Urinary bladder (tissue), 3 donors: ENCODE measurements at regions not wholly inside any gene's neighbourhood (a gene's known extent, or its start where the extent isn't known, plus 50 kb on each side); places are given as distances from the start of the nearest gene placed in this dataset.

Experiments used
- DNase-seq: peaks from one replicate; pipeline ENCODE4 v3.0.0-alpha.2; 2015; ENCODE audit errors: extremely low spot score
- H3K27ac ChIP-seq: one replicate; pipeline ENCODE4 v1.5.1; 2013; ENCODE audit warnings: low read depth, mild to moderate bottlenecking, moderate library complexity
- H3K36me3 ChIP-seq: one replicate; pipeline ENCODE4 v1.6.1; 2013; ENCODE audit warnings: mild to moderate bottlenecking, moderate library complexity; ENCODE audit not compliant: insufficient read depth
- H3K4me1 ChIP-seq: one replicate; pipeline ENCODE4 v1.6.1; 2013; ENCODE audit warnings: mild to moderate bottlenecking, moderate library complexity; ENCODE audit not compliant: insufficient read depth
- H3K4me3 ChIP-seq: one replicate; pipeline ENCODE4 v1.5.1; 2013; ENCODE audit warnings: low read depth, low read length
- WGBS: extraction: QIAGEN DNeasy Blood & Tissue Kit; methylation state at CpG from one replicate; pipeline ENCODE4 v1.1.7; 2013; 5-methylcytosine and 5-hydroxymethylcytosine counted together
- donor health status: healthy with polysubstance abuse.
- donor health status: healthy.

DNA sequence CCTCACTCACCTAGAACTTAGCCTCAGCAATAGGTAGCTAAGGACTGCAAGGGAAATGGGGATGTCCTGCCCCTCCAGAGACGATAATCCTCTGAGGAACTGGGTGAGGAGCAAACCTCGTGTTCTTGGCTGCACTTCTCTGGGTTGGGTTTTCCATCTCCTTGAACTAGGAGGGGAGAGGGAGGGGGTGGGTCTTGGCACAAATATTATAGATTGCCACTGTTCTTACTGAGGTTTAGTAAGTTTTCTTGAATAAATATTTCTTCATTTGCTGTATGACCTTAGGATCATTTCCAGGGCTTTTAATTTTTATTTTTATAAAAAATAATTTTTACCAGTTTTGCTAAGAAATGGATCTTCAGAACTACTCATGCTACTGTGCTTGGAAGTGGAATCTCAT lies 406.7 kb upstream of the FZD8 start:
- H3K36me3 ChIP-seq: no peaks in the 10 kb centered on the region

DNA sequence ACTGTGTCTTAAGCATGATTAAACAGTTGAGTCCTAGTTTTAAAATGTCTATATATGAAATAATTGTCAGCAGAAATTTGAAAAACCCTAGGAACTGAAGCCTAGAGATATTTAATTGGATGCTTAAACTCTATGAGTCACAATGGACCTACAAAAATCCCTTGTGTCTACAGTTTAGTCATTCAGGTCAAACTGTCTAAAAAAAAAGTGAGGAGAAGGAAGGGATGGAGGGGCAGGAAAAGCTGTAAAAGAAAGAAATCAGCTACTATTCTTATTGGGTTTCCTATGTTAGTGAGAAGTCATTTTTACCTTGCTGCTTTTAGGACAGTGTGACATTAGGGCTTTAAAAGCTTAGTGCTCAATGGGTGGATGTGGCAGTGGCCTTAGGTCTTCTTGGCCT lies 406.1 kb upstream of the FZD8 start:
- no peak overlapping the region for H3K4me3 ChIP-seq
- no peaks in the 10 kb centered on the region for H3K36me3 ChIP-seq
- no peak for DNase-seq
- H3K4me1 ChIP-seq: no peaks in the 10 kb centered on the region
- H3K27ac ChIP-seq: no peak overlapping the region

More for the DNA sequence above, 406.7 kb upstream of the FZD8 start:
- Histone ChIP-seq H3K4me1 (no peaks in the 10 kb centered on the region), H3K4me3 (no peak overlapping the region), H3K27ac (no peak overlapping the region)
- no peak for DNase-seq
- 83% methylated on average over 2 of the region's 2 CpGs for WGBS

DNA sequence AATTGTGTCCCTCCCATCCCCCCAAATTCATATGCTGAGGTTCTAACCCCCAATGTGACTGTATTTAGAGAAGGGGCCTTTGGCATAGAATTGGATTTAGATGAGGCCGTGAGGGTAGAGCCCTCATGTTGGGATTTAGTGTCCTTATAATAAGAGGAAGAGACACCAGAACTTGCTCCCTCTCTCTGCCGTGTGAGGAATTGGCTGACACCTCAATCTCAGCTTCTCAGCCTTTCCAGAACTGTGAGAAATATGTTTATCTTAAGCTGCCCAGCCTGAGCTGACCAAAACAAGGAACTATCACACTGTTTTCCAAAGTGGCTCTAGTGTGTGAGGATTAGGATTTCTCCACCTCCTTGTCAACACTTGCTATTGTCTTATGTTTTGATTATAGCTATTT lies 400.0 kb upstream of the FZD8 start:
- 86% methylated on average over 2 of the region's 2 CpGs for WGBS
- Histone ChIP-seq H3K4me1 (no peaks in the 10 kb centered on the region), H3K4me3 (no peak overlapping the region), H3K36me3 (no peaks in the 10 kb centered on the region), H3K27ac (no peak overlapping the region)
- DNase-seq: no peak

DNA sequence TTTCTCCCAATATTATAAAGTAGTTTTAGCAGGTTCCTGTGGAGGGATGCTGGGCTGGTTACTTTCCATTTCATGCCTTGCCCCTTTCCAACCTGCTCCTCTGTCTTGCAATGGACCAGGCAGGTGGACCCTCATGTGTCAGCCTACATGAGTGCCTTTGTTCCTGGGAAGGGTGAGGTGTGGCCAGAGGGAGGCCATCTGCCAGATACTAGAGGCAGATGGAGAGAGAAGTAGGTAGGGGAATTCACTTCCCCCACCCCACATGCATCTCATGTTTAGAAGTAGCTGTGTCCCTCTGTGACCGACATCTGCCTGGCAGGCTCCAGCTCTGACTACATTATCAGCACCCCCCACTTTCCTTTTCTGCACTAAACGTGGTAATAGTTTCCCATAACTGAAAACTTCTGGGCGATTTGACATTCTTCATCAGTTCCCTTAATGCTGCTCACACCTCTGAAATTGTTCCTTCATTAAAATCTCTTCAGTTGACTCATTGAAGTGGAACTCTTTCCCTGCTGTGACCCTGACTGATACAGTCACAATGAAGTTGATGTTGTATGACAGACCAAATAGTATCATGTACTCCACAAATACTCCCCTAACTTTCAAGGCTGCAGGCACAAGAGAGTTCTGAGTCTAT lies 396.3 kb upstream of the FZD8 start:
- Histone ChIP-seq H3K36me3 (no peaks in the 10 kb centered on the region), H3K4me3 (no peak overlapping the region), H3K4me1 (no peaks in the 10 kb centered on the region), H3K27ac (no peak overlapping the region)
- DNase-seq: no peak
- 81% methylated on average over 3 of the region's 3 CpGs for WGBS

GRCh38 chr10:36036137-36036536 lies 394.0 kb upstream of the FZD8 start:
- no peak overlapping the region for H3K4me3 ChIP-seq
- DNase-seq: no peak
- H3K27ac ChIP-seq: no peak overlapping the region
- H3K36me3 ChIP-seq: no peaks in the 10 kb centered on the region
- H3K4me1 ChIP-seq: no peaks in the 10 kb centered on the region
- WGBS: 85% methylated on average over 5 of the region's 5 CpGs

DNA sequence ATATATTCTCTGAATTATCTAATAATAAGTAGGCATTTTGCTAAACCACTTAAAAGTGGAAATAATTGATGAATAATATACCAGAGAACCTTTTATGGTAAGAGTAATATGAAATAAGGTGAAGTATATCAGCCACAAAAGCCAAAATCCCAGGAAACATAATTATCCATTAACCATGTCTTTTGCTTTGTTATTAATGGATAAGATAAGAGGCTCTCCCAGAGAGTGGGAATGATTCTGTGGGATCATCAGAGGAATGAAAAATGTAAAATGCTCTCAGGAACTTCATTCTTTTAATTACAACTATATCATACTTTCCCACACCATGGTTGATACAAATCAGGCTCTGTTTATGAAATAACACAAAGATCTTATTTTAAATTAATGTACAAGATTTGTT lies 391.7 kb upstream of the FZD8 start:
- no peak for DNase-seq
- no peaks in the 10 kb centered on the region for H3K4me1 ChIP-seq
- no peak overlapping the region for H3K4me3 ChIP-seq

DNA sequence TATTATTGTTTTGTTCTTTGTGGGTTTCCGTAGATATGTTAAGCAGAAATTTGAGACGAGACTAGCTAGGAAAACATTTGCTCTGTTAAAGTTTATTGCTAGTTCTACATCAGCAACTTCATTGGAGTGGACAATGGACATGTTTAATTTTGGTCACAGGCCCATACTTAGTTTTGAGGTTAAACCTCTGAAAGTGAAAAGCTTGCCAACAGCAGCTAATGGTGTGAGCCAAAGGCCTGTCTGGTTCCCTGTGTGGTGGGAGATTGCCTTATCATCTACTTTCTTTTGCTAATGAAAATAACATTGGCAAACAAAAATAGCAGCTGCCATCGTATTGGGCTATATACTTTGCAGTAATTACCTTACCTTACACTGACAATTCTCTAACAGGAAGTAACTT lies 388.4 kb upstream of the FZD8 start:
- Histone ChIP-seq H3K36me3 (no peaks in the 10 kb centered on the region), H3K4me1 (no peaks in the 10 kb centered on the region), H3K27ac (no peak overlapping the region), H3K4me3 (no peak overlapping the region)
- 50% methylated on average over 3 of the region's 3 CpGs for WGBS
- no peak for DNase-seq

More for the DNA sequence above, 391.7 kb upstream of the FZD8 start:
- Histone ChIP-seq H3K36me3 (no peaks in the 10 kb centered on the region), H3K27ac (no peak overlapping the region)

DNA sequence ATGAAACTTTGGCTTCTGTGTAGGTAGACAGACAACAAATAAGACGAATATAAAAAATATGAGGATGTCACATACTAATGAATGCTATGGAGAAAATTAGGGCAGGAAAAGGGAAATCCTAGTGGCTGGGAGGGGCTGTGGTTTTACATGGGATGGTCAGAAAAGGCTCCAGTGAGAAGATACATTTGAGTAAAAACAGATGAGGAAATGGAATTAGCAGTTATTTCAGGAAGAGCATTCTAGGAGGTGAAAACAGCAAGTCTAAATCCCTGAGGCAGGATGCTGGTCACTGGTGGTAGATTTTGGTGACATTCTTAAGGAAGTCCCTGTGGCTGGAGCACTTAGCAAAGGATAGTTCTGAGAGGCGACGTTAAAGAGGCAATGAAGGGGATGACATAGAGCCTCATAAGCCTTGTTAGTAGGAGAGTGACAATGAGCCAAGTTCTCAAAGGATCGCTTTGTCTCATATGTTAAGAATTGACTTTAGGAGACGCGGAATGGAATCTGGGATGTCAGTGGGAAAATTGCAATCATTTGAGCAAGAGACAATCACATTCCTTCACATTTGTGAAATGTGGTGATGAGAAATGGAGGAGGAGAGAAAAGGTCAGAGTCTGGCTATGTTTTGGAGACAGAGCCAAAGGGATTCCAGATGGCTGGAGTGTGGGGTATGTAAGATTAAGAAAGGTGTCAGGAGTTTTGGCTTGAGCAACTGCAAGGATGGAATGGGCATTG lies 384.7 kb upstream of the FZD8 start:
- no peak overlapping the region for H3K4me3 ChIP-seq

GRCh38 chr10:36026081-36026480 lies 384.0 kb upstream of the FZD8 start:
- H3K4me3 ChIP-seq: no peak overlapping the region
- H3K36me3 ChIP-seq: no peaks in the 10 kb centered on the region
- H3K4me1 ChIP-seq: no peaks in the 10 kb centered on the region
- H3K27ac ChIP-seq: no peak overlapping the region
- WGBS: 91% methylated on average over 6 of the region's 6 CpGs
- DNase-seq: no peak

More for the DNA sequence above, 384.7 kb upstream of the FZD8 start:
- Histone ChIP-seq H3K4me1 (no peaks in the 10 kb centered on the region), H3K27ac (no peak overlapping the region), H3K36me3 (no peaks in the 10 kb centered on the region)
- 87% methylated on average over 6 of the region's 6 CpGs for WGBS
- DNase-seq: no peak

DNA sequence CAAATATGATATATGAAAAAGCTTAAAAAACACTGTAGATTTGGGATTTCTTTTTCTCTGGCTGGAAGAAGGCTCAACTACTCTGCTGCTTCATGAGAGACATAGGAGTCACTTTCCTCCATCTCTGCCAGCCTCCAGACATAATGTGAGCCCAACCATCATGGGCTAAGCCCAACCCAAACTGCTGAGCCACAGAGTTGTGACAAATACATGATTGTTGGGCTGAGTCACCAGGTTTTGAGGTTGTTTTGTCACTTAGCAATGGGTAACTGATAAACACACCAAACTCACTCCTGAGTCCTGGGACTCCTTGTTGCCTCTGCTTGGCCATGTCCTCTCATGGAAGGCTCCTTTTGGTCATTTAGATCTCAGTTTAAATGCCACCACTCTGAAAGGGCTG lies 381.8 kb upstream of the FZD8 start:
- Histone ChIP-seq H3K36me3 (no peaks in the 10 kb centered on the region), H3K4me3 (no peak overlapping the region), H3K4me1 (no peaks in the 10 kb centered on the region), H3K27ac (no peak overlapping the region)
- no peak for DNase-seq

DNA sequence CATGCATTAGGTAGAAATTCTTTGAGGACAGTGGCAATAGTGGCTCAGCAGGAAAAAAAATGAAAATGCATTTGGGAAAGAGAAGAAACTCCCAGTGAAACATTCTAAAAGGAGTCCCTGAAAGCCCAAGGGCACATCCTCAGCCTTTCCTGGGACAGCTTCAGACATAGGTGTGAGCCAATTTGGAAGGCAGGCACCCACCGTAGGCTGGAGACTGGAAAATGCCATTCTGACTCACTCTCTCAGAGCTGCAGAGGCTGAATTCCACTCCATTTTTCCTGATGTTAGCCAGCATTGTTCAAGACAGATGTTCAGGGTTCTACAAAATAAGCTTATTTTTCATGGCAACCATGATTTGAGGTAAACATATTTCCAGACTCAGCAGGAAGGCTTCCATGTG lies 379.0 kb upstream of the FZD8 start:
- no peak overlapping the region for H3K27ac ChIP-seq
- 2% methylated on average over 1 of the region's 1 CpG for WGBS
- H3K4me3 ChIP-seq: no peak overlapping the region
- H3K4me1 ChIP-seq: no peaks in the 10 kb centered on the region
- H3K36me3 ChIP-seq: no peaks in the 10 kb centered on the region
- no peak for DNase-seq

DNA sequence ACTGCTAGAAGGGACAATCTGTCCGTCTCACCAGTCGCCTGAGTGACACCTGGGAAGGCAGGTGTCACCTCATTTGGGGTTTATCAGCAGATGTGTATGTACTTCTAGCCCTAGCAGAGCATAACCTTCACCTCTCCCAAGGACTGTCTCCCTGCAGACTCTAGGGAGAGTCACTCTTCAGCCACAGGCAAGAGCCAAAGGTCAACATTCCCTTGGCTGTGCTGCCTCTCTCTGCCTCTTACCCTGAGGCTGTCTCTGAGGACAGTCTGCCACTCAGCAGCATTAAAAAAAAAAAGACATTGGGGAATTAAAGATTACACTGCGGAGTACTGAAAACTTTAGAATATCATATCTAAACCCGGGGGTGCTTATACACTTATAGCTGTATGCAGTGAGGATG lies 377.7 kb upstream of the FZD8 start:
- 95% methylated on average over 4 of the region's 4 CpGs for WGBS
- no peak for DNase-seq
- Histone ChIP-seq H3K4me3 (no peak overlapping the region), H3K36me3 (no peaks in the 10 kb centered on the region), H3K4me1 (no peaks in the 10 kb centered on the region), H3K27ac (no peak overlapping the region)

GRCh38 chr10:36018996-36019395 lies 376.9 kb upstream of the FZD8 start:
- DNase-seq: no peak
- Histone ChIP-seq H3K4me3 (no peak overlapping the region), H3K4me1 (no peaks in the 10 kb centered on the region), H3K36me3 (no peaks in the 10 kb centered on the region), H3K27ac (no peak overlapping the region)
- WGBS: 91% methylated on average over 5 of the region's 5 CpGs

DNA sequence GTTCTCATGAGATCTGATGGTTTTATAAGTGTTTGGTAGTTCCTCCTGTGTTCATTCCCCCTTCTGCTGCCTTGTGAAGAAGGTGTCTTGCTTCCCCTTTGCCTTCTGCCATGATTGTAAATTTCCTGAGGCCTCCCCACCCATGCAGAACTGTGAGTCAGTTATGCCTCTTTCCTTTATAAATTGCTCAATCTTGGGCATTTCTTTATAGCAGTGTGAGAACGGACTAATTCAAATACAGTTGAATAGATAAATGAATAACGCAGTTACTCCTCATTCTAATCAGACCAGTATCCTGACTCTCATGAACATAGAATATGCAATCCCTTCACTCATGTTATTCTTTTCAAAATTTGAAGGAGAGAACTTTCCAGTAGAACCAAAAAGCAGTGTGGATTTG lies 375.0 kb upstream of the FZD8 start:
- Histone ChIP-seq H3K4me1 (no peaks in the 10 kb centered on the region), H3K4me3 (no peak overlapping the region), H3K27ac (no peak overlapping the region), H3K36me3 (no peaks in the 10 kb centered on the region)
- 91% methylated on average over 2 of the region's 2 CpGs for WGBS
- no peak for DNase-seq
